ENCODE measurements at regions not wholly inside any gene's neighbourhood (a gene's known extent, or its start where the extent isn't known, plus 50 kb on each side); places are given as distances from the start of the nearest gene placed in this dataset.
"Not testable (repeated sequence)": the region's sequence is repeated elsewhere in the genome, so short reads cannot be mapped to it uniquely, and the experiment has no call there.

DNA sequence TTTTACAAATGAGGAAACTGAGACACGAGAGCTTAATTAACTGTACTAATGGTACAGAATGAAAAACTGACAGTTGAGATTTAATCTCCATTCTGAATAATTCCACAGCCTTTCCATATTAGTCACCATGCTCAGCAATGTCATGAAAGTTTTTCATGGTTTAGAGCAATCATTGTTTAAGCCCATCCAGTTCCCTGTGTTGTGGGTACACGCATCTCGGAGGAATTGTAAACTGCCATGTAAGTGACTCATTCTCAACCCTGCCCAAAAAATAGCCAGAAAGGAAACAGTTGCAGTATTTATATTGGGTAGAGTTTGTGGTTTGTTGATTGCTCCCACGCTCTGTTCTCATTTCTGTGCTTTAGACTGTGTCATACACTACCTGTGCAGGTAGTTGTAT is 1790.8 kb downstream of the LRRC4C start:
- no peak for DNase-seq

DNA sequence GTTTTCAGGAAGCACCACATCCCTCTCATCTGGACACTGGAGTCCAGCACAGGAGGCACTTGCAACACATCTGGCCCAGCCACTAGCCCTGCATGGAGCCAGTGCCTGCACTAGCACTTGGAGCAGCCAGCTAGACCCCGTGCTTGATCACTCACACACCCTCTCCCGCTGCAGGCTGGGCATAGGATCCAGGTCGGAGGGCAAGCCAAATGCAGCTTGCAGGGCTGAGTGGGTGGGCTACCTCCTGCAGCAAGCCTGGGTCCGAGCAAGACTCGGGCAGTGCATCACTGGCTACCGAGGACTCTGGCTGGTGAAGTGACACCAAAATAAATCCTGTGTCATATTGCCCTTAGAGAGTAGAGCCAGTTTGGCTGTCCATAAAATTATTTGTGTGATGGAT is 1795.4 kb downstream of the LRRC4C start:
- DNase-seq: no peak

DNA sequence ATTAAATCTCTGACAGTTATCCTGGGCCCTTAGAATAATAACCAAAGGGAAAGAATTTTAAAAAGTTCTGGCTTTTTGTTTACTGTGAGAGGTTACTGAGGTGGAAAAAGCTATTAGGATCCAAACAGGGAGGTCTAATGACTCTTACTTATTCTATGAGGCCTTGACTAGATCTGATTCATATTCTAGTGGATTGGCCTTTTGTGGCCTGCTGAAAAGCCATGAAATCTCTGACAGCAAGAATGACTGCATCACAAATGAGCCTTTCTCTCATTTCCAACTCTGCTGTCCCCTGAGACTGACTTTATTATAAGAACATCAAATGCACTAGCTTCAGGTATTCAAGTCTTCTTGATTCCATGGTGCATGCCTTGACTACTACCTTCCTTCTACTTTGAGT is 1797.6 kb downstream of the LRRC4C start:
- no peak for DNase-seq

DNA sequence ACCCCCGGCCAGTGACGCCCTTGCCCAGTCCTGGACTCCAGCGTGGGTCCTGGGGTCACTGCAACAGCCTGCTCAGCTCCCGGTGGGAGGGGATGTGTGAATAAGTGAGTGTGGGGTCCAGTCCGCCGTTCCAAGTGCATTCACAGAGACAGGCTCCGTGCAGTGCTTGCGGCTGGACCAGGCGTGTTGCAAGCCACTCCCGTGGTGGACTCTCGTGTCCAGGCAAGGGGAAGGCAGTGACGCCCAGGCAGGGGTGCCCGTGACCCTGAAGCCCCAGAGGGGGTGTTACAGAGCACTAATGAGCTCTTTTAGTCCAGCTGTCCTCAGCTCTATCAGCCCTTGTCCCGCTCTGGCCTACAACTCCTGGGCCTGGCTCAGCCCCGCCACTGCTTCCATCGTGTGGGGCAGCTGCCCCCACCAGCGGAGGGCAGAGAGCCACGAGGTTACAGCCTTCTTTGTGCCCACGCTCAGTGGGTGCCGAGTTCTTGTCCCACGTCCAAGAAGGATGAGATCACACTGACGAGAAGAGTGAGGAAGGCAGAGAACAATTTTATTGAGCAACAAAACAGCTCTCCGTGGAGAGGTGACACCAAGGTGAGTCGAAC is 1807.5 kb downstream of the LRRC4C start:
- DNase-seq: no peak

DNA sequence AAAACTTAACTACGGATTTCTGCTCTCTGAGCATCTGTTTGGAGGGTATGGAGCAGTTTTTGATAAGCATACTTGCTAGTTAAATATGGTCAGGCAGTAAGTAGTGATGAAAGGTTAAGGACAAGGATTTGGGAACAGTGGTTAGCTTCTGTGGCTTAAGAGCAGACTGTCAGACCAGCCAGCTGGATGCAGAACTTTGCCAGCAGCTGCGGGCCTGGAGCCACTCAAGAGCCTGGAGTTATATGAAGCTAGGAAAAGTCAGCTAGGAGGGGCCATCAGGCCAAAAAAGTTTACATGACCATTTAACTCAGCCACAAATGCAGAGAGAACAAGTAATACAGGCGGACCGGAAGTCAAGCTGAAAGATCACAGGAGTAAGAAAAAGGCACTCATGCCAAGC is 1817.7 kb downstream of the LRRC4C start:
- DNase-seq: peak; percentile 44

DNA sequence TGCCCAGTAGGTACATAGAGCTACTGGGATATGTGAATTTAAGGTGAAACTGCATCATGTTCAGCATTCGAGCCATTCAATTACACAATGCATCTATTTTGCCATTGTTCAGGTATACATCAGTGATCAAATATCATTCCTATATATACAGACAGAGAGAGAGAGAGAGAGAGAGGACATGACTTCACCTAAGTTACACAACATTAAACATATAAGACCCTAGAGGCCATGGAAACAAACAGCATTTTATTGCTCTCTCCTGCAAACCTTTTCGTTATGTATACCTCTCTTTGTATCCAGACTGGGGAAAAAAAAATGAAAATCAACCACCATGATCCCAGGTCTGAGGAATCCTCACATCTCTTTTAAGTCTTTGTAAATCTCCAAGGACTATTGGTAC is 1829.1 kb downstream of the LRRC4C start:
- DNase-seq: no peak

DNA sequence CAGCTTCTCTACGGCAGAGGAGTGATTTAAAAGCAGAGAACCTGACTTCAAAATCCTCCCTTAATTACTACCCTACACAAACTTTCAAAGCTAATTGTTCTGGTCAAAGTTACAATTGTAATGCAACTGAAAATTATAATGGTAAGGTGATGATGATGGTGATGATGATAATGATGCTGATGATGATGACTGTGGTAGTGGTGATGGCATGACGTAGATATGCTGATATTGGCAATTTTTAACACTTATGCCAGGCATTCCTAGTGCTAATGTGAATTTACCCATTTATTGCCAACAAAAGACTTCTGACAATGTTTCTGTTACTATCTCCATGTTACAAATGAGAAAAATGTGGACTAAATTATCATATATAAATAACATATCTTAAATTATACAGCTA is 1831.1 kb downstream of the LRRC4C start:
- DNase-seq: no peak

DNA sequence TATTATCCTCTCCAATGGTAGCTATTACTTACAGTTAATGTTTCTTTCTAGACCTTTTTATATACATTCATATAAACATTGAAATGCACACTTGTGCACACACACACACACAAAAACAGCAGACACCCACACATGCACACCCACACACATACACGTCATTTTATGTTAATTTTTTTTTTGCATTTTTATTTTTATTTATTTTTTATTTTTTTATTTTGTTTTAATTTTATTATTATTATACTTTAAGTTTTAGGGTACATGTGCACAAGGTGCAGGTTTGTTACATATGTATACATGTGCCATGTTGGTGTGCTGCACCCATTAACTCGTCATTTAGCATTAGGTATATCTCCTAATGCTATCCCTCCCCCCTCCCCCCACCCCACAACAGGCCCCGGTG is 1839.1 kb downstream of the LRRC4C start:
- not testable (repeated sequence) for DNase-seq

DNA sequence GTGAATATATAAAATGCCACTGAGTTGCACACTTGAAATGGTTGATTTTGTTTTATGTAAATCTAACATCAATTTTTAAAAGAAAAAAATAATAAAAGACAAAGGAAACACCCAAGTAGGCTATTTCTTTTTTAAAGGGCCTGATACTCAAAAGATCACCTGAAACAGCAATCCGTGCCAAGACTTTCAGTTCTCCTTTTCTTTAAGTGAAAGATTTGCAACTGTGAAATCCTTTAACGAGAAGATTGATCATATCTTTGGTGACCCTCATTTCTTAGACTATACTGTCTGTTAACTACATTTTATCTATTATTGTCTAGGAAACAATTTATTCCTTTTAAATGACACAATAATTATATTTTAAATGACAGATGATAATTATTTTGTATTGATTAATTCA is 1841.5 kb downstream of the LRRC4C start:
- DNase-seq: no peak

DNA sequence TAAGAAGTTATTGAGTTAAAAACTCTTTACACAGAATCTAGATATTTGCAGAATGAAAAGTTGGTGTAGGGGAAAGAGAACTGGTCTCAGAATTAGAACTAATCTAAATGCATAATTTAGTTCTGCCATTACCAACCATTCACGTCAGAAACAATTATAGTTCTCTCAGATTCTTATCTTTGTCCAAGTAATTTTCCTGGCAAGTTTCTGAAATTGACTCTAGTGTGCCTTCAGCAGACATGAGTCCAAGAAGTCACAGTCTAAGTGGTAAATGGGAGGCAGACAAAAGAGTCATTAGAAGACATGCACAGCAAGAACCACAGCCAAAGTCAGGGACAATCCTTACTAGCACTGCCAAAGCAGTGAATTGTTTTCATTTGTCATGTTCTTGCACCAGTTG is 1870.1 kb downstream of the LRRC4C start:
- DNase-seq: no peak

DNA sequence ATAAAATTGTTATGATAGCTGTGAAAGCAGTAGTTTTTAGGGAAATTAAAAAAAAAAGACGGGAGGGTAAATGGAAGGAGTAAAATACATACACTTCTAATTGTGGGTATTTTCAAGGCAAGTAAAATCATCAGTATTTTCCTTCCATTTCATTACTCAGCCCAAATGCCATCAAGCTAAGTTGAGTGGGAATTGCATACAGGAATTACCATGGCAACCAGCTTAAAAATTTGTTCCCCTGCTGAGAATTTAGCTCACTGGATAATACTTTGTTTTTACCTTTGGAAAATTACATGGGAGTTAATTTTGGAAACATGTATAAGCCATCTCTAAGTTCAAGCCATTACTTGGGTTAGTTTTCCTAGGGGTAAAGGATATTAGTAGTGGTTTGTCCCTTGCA is 1873.4 kb downstream of the LRRC4C start:
- no peak for DNase-seq

DNA sequence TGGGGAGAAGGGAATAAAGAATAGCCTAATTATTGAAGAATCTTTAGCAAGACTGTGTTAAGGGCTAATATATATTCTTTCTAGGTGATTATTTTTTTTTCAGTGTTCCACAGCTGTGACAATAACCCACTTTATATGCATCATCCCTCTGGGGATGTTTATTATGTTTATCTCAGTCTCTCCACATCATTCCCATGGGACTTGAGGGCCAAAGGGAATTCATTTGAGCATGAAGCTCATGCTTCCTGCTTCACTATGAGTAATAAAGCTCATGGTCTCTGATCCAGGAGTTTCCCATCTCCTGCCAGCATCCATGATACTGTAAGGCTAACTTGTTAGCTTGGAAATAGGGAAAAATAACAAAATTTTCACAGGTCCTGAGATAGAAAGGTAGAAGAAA is 1888.4 kb downstream of the LRRC4C start:
- no peak for DNase-seq

DNA sequence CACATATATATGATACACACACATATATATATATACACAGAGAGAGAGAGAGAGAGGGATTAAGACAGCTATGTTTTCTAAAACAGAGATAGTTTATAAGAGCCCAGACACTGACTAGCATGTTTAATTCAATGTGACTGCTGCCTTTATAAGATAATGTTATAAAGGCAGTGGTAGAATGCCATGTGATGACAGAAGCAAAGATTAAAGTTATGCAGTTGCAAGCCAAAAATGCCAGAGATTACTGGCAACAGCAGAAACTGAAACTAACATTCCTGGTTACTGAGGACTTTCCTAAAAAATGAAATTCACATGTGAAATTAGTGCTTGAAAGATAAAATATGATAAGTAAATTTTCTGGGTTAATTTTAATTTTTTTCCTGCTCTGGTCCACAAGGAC is 1888.9 kb downstream of the LRRC4C start:
- DNase-seq: no peak

DNA sequence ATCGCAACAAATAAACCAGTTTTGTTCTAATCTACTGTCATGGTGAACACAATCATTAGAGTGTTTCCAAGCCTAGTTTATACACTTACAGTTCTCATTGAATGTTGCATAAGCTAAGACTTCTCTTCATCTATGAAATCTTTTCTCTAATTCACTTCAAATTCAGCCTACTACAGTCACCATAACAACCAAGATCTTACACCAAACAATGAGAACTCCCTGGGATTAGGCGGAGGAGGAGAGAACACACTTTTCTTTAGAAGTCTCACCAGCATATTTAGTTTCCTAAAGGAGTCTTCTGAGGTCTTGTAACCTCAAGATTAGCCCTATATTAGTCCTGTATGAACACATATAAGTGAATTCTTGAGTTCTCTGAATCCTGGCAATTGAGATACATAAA is 1889.7 kb downstream of the LRRC4C start:
- no peak for DNase-seq

DNA sequence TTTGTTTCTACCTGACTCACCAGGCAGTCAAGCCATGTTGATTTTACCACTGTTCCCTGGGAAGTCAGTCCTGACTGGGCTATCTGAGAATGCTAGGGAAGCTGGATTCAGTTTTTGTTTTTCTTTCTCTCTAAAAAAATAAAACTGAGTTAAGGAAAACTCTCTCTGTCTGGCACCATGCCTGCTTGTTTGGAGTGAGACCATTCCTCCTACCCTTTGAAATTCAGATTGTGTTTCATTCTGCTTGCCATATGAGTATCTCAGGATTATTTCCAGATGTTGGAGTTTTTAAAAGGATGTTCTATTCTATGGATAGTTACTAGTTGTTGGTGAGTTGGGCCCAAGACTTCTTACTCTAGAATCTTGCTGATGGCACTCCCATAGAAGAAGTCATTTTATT is 1917.0 kb downstream of the LRRC4C start:
- peak; percentile 20 for DNase-seq

DNA sequence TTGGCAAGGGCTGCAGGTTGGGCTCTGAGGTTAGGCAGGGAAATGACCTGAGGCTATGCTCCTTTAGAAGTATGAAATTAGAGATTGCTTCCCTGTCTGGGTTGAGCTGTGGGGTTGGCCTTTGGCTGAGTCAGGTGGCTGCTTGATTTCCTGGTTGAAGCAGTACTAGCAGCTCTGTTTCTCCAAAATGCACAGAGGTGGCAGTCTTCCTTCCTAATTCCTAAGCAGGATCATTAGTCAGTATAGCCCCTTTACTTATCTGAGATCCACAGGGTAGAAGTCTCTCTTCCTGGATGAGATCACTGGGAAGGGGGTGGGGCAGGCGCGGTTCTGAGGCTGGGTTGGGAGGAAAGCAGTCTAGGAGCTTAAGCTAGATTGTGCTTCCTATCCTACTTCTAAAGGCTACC is 1917.5 kb downstream of the LRRC4C start:
- no peak for DNase-seq

DNA sequence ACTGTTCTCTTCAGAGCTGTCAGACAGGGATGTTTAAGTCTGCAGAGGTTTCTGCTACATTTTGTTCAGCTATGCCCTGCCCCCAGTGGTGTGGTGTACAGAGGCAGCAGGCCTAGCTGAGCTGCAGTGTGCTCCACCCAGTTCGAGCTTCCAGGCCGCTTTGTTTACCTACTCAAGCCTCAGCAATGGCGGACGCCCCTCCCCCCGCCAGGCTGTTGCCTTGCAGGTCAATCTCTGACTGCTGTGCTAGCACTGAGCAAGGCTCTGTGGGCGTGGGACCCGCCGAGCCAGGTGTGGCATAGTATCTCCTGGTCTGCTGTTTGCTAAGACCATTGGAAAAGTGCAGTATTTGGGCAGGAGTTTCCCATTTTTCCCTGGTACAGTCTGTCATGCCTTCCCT is 1923.1 kb downstream of the LRRC4C start:
- DNase-seq: not testable (repeated sequence)
